Peyer's patch (tissue), 4 donors: ENCODE measurements at regions not wholly inside any gene's neighbourhood (a gene's known extent, or its start where the extent isn't known, plus 50 kb on each side); places are given as distances from the start of the nearest gene placed in this dataset.

Source experiments
- CTCF ChIP-seq, 6 experiments: fragments of 450-650 bp in 4 of 6; fragments of 200-600 bp in 2 of 6; sonication (generic) in 1 of 6; IDR thresholded peaks; one replicate each; pipeline ENCODE4 v1.5.1; 2017 to 2019; ENCODE audit warnings: antibody characterized with exemption in 6 of 6, mild to moderate bottlenecking in 3 of 6, moderate library complexity in 1 of 6
- POLR2A ChIP-seq, 2 donors: fragments of 450-650 bp; IDR thresholded peaks; one replicate each; pipeline ENCODE4 v1.5.1; 2017; ENCODE audit warnings: antibody characterized with exemption in 2 of 2, mild to moderate bottlenecking in 2 of 2, moderate library complexity in 2 of 2

DNA sequence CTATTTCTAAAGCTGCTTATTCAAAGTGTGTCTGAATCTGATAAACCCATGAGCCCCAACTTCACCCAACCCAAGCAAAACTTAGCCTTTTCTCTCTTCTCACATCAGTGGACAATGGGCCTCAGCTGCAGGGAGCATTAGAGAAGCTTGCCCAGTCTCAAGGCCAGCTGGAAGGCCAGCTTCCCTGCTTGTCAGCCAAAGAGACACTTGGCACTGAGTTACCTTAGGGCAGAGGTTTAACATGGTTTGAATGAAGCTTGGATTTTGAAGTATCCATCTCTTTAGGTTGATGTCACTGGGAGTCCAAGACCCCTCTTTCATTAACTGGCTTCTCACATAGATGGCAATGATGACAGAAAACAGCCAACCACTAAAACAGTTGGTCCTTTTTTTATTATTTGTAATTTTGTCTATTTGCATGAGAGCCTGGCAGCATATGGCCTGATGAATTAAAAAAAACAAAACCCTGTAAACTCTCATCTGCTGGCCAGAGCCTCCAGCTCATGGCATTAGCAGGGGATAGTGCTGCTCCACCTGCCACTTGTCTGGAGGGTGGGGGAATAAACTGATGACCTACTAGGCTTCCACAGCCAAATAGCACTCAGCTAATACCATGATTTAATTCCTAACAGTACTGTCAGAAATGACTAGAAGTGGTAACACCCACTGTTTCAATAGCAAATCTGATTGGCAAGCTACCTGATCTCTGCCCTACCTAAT, 137.0 kb downstream of the UBE2E3 start:
- no peak for TF ChIP-seq CTCF (IDR thresholded peaks at IDR 0.05)
- TF ChIP-seq POLR2A (IDR thresholded peaks at IDR 0.05) = no peak
